ENCODE measurements at regions not wholly inside any gene's neighbourhood (a gene's known extent, or its start where the extent isn't known, plus 50 kb on each side); places are given as distances from the start of the nearest gene placed in this dataset.

DNA sequence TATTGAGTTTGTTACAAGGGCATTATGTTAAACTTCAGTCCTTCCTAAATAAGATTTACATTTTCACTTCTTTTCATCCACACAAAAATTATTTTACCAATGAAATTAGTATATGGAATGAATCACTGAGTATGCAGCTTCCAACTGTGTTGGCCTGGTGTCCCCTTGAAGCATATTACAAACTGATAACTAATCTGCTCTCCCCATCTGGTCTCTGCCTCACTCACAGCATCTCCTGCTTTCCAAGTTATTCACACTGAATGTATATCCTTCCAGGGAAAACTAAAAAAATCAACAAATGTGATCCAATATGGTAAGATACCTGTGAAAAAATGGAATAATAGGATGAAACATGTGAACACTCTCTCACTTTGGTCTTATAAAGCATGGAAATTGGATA, 90.0 kb upstream of the NYAP2 start:
- no peak overlapping the region for H3K27ac ChIP-seq
- ChIA-PET CTCF (no interaction called here), POLR2A (no interaction called here)
- DNase-seq (ENCODE audit: low read depth in 1 of 2, low spot score in 1 of 2) (no peak), FAIRE-seq (no peak), ATAC-seq (no peak)
- TF ChIP-seq MYC (IDR thresholded peaks at IDR 0.05; ENCODE audit: borderline replicate concordance, low read length), result no peak
- TF ChIP-seq, protein P1, sequence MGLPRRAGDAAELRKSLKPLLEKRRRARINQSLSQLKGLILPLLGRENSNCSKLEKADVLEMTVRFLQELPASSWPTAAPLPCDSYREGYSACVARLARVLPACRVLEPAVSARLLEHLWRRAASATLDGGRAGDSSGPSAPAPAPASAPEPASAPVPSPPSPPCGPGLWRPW (IDR thresholded peaks at IDR 0.05), result no peak
- no peak for TF ChIP-seq FOSB (CRISPR knock-in tag; IDR thresholded peaks at IDR 0.05)
- no peak for TF ChIP-seq MAFK (IDR thresholded peaks at IDR 0.05; ENCODE audit: partially characterized antibody)
- TF ChIP-seq RNF2 (IDR thresholded peaks at IDR 0.05; ENCODE audit: borderline replicate concordance, low read depth), result no peak
- TF ChIP-seq CHD4 (IDR thresholded peaks at IDR 0.05; ENCODE audit: borderline replicate concordance), result no peak
- H3K9me3 ChIP-seq, result no peaks in the 10 kb centered on the region
- no peak overlapping the region for H3K4me2 ChIP-seq
- H3K4me1 ChIP-seq, result no peaks in the 10 kb centered on the region
- H3K4me3 ChIP-seq, result no peak overlapping the region

DNA sequence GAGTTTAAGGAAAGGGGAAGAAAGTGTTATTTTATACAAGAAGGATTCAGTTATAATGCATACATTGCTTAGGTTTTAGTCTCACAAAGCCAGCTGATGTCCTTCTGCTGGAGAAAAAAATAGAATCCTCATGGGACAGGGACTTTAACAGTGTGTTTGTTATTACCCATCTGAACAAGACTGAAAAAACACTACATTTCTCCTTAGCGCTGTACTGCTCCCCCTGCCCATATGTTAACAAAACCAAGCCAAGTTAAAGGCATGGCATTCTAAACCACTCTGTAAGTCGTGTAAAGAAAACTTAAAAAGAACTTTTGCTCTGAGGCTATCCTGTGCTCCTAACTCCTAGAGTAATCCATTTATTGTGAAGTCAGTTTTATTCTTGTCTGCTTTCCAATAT, 102.6 kb upstream of the NYAP2 start:
- no peak overlapping the region for H3K4me3 ChIP-seq
- H3K27ac ChIP-seq, result no peak overlapping the region
- POLR2A ChIA-PET, result no interaction called here
- CTCF ChIA-PET, result no interaction called here
- no peaks in the 10 kb centered on the region for H3K4me1 ChIP-seq
- FAIRE-seq (no peak), DNase-seq (ENCODE audit: low read depth in 1 of 2, low spot score in 1 of 2) (no peak), ATAC-seq (no peak)
- TF ChIP-seq NR3C1 (IDR thresholded peaks at IDR 0.05) (no peak), BHLHE40 (IDR thresholded peaks at IDR 0.05; ENCODE audit: low read depth, low read length) (no peak), CEBPB (IDR thresholded peaks at IDR 0.05) (no peak), CHD2 (IDR thresholded peaks at IDR 0.05; ENCODE audit: low read length, partially characterized antibody) (no peak), KDM5A (IDR thresholded peaks at IDR 0.05) (no peak), MAZ (IDR thresholded peaks at IDR 0.05; ENCODE audit: borderline replicate concordance, low read depth, low read length) (no peak), SREBF2 (IDR thresholded peaks at IDR 0.05) (no peak), NFE2L2 (conservative IDR thresholded peaks at IDR 0.05; ENCODE audit: low read length) (no peak), TP53 (CRISPR knock-in tag; IDR thresholded peaks at IDR 0.05) (no peak), CBX2 (IDR thresholded peaks at IDR 0.05; ENCODE audit: borderline replicate concordance, low read depth) (no peak), ZFP36 (IDR thresholded peaks at IDR 0.05; ENCODE audit: borderline replicate concordance, partially characterized antibody) (no peak), RAD21 (conservative IDR thresholded peaks at IDR 0.05 in 1 of 2, IDR thresholded peaks at IDR 0.05 in 1 of 2) (no peak), RCOR1 (IDR thresholded peaks at IDR 0.05; ENCODE audit: low read depth, low read length) (no peak), ZC3H11A (IDR thresholded peaks at IDR 0.05) (no peak)
- TF ChIP-seq, protein P1 (IDR thresholded peaks at IDR 0.05), result no peak
- TF ChIP-seq, protein P2, sequence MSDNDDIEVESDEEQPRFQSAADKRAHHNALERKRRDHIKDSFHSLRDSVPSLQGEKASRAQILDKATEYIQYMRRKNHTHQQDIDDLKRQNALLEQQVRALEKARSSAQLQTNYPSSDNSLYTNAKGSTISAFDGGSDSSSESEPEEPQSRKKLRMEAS (IDR thresholded peaks at IDR 0.05), result no peak
- TF ChIP-seq, protein P3, sequence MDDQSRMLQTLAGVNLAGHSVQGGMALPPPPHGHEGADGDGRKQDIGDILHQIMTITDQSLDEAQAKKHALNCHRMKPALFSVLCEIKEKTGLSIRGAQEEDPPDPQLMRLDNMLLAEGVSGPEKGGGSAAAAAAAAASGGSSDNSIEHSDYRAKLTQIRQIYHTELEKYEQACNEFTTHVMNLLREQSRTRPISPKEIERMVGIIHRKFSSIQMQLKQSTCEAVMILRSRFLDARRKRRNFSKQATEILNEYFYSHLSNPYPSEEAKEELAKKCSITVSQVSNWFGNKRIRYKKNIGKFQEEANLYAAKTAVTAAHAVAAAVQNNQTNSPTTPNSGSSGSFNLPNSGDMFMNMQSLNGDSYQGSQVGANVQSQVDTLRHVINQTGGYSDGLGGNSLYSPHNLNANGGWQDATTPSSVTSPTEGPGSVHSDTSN (IDR thresholded peaks at IDR 0.05), result no peak
- H3K9me3 ChIP-seq, result peaks cover 10% of the 10 kb centered on the region; the same call in 1 of the 3 replicates
- WGBS (ENCODE audit: missing lambda C conversion rate), result 47% methylated on average over 2 of the region's 2 CpGs
- no peak overlapping the region for H3K4me2 ChIP-seq

DNA sequence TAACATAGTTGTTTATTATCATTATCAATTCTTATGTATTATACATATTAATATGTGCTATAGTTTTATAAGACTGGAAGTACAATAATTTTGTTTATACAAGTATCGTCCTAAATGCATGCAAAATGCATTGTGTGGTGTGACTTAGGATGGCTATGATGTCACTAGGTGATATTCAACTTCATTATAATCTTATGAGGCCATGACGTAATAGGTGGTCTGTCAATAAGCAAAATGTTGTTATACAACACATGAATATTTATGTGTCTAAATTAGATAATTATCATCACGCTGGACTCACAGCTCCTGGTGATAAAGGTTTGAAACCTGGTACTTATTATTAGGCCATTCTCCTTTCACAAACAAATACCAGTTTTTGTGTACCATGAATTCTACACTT, 104.4 kb upstream of the NYAP2 start:
- Histone ChIP-seq H3K4me3 (no peak overlapping the region), H3K4me2 (no peak overlapping the region), H3K9me3 (no peaks in the 10 kb centered on the region), H3K27ac (no peak overlapping the region), H3K4me1 (no peaks in the 10 kb centered on the region)
- ChIA-PET CTCF (no interaction called here), POLR2A (no interaction called here)
- ATAC-seq (no peak), FAIRE-seq (no peak), DNase-seq (ENCODE audit: low read depth in 1 of 2, low spot score in 1 of 2) (no peak)
- 40% methylated on average over 3 of the region's 3 CpGs for WGBS (ENCODE audit: missing lambda C conversion rate)
- TF ChIP-seq RNF2 (IDR thresholded peaks at IDR 0.05; ENCODE audit: borderline replicate concordance, low read depth) (no peak), FOSL2 (IDR thresholded peaks at IDR 0.05) (no peak), FOSL2 (CRISPR knock-in tag; IDR thresholded peaks at IDR 0.05) (no peak), TP53 (CRISPR knock-in tag; IDR thresholded peaks at IDR 0.05) (no peak), CEBPB (IDR thresholded peaks at IDR 0.05) (no peak), POLR2A (IDR thresholded peaks at IDR 0.05; ENCODE audit: low read length) (no peak), POLR2AphosphoS2 (conservative IDR thresholded peaks at IDR 0.05; ENCODE audit: low read length) (no peak), NPAS2 (CRISPR knock-in tag; IDR thresholded peaks at IDR 0.05; ENCODE audit: borderline replicate concordance) (no peak), RFX5 (IDR thresholded peaks at IDR 0.05) (no peak)
- TF ChIP-seq, protein P4, sequence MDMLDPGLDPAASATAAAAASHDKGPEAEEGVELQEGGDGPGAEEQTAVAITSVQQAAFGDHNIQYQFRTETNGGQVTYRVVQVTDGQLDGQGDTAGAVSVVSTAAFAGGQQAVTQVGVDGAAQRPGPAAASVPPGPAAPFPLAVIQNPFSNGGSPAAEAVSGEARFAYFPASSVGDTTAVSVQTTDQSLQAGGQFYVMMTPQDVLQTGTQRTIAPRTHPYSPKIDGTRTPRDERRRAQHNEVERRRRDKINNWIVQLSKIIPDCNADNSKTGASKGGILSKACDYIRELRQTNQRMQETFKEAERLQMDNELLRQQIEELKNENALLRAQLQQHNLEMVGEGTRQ (IDR thresholded peaks at IDR 0.05), result no peak
- TF ChIP-seq, protein P5, sequence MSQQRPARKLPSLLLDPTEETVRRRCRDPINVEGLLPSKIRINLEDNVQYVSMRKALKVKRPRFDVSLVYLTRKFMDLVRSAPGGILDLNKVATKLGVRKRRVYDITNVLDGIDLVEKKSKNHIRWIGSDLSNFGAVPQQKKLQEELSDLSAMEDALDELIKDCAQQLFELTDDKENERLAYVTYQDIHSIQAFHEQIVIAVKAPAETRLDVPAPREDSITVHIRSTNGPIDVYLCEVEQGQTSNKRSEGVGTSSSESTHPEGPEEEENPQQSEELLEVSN (IDR thresholded peaks at IDR 0.05; ENCODE audit: borderline replicate concordance, low read depth), result no peak
- TF ChIP-seq, protein P6, sequence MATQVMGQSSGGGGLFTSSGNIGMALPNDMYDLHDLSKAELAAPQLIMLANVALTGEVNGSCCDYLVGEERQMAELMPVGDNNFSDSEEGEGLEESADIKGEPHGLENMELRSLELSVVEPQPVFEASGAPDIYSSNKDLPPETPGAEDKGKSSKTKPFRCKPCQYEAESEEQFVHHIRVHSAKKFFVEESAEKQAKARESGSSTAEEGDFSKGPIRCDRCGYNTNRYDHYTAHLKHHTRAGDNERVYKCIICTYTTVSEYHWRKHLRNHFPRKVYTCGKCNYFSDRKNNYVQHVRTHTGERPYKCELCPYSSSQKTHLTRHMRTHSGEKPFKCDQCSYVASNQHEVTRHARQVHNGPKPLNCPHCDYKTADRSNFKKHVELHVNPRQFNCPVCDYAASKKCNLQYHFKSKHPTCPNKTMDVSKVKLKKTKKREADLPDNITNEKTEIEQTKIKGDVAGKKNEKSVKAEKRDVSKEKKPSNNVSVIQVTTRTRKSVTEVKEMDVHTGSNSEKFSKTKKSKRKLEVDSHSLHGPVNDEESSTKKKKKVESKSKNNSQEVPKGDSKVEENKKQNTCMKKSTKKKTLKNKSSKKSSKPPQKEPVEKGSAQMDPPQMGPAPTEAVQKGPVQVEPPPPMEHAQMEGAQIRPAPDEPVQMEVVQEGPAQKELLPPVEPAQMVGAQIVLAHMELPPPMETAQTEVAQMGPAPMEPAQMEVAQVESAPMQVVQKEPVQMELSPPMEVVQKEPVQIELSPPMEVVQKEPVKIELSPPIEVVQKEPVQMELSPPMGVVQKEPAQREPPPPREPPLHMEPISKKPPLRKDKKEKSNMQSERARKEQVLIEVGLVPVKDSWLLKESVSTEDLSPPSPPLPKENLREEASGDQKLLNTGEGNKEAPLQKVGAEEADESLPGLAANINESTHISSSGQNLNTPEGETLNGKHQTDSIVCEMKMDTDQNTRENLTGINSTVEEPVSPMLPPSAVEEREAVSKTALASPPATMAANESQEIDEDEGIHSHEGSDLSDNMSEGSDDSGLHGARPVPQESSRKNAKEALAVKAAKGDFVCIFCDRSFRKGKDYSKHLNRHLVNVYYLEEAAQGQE (IDR thresholded peaks at IDR 0.05), result no peak
